ENCODE measurements at regions not wholly inside any gene's neighbourhood (a gene's known extent, or its start where the extent isn't known, plus 50 kb on each side); places are given as distances from the start of the nearest gene placed in this dataset.

GRCh38 chr22:48696371-48696770 lies 1131.3 kb downstream of the BRD1 start:
- Histone ChIP-seq H2BK15ac (ENCODE audit: low read depth, low read length) (no peak overlapping the region), H3K23ac (ENCODE audit: low read depth, low read length) (no peak overlapping the region), H3K79me1 (ENCODE audit: low read depth in 1 of 2, low read length in 2 of 2) (no peaks in the 10 kb centered on the region), H2AK9ac (replicated peaks; ENCODE audit: low read depth, low read length, poor library complexity) (no peak overlapping the region), H3K9me1 (ENCODE audit: insufficient read depth, low read length) (no peaks in the 10 kb centered on the region), H4K8ac (ENCODE audit: low read depth in 2 of 2, low read length in 2 of 2) (no peak overlapping the region), H3K14ac (replicated peaks; ENCODE audit: low read depth, low read length) (no peak overlapping the region), H3K9me3 (ENCODE audit: control insufficient read depth, insufficient read depth, low read length) (peaks cover 72% of the 10 kb centered on the region), H2BK20ac (ENCODE audit: low read depth, low read length) (no peak overlapping the region), H3K27ac (ENCODE audit: insufficient read depth, low read length) (no peak overlapping the region), H3K4ac (ENCODE audit: low read depth, low read length) (no peak overlapping the region), H4K91ac (ENCODE audit: insufficient read depth, low read depth, low read length) (no peak overlapping the region), H2BK120ac (ENCODE audit: low read depth, low read length) (no peak overlapping the region), H2BK5ac (ENCODE audit: low read depth, low read length, poor library complexity, severe bottlenecking) (no peak overlapping the region), H4K5ac (ENCODE audit: low read depth, low read length) (no peak overlapping the region), H3K18ac (ENCODE audit: low read depth, low read length) (no peak overlapping the region), H2AFZ (replicated peaks; ENCODE audit: low read length, poor library complexity) (no peak overlapping the region), H3K27me3 (ENCODE audit: control insufficient read depth, insufficient read depth, low read length) (no peaks in the 10 kb centered on the region), H2AK5ac (ENCODE audit: low read depth, low read length) (no peak overlapping the region), H3K4me3 (ENCODE audit: insufficient read depth, low read depth, low read length) (no peak overlapping the region), H3K36me3 (ENCODE audit: control insufficient read depth, insufficient read depth, low read length) (no peaks in the 10 kb centered on the region), H3K9ac (ENCODE audit: low read depth, low read length) (no peak overlapping the region), H3K56ac (ENCODE audit: extremely low read depth, insufficient read depth, low read length) (no peak overlapping the region), H3K4me2 (ENCODE audit: low read depth, low read length) (no peak overlapping the region), H3K4me1 (ENCODE audit: control insufficient read depth, insufficient read depth, low read length) (no peaks in the 10 kb centered on the region), H4K20me1 (ENCODE audit: insufficient read depth, low read length) (no peaks in the 10 kb centered on the region)
- in situ Hi-C loops (cut with MboI; ENCODE audit: low sequenced_read_pairs) (no loop called here), intact Hi-C loops (cut with micrococcal nuclease) (no loop called here), dilution Hi-C loops (cut with HindIII; ENCODE audit: low sequenced_read_pairs, unreplicated experiment) (no loop called here)
- DNase-seq: no peak
- TF ChIP-seq, protein P1, sequence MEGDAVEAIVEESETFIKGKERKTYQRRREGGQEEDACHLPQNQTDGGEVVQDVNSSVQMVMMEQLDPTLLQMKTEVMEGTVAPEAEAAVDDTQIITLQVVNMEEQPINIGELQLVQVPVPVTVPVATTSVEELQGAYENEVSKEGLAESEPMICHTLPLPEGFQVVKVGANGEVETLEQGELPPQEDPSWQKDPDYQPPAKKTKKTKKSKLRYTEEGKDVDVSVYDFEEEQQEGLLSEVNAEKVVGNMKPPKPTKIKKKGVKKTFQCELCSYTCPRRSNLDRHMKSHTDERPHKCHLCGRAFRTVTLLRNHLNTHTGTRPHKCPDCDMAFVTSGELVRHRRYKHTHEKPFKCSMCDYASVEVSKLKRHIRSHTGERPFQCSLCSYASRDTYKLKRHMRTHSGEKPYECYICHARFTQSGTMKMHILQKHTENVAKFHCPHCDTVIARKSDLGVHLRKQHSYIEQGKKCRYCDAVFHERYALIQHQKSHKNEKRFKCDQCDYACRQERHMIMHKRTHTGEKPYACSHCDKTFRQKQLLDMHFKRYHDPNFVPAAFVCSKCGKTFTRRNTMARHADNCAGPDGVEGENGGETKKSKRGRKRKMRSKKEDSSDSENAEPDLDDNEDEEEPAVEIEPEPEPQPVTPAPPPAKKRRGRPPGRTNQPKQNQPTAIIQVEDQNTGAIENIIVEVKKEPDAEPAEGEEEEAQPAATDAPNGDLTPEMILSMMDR (conservative IDR thresholded peaks at IDR 0.05; ENCODE audit: low read depth, low read length): no peak
- TF ChIP-seq RAD21 (IDR thresholded peaks at IDR 0.05; ENCODE audit: low read length) (no peak), FOS (IDR thresholded peaks at IDR 0.05; ENCODE audit: low read depth, low read length) (no peak), CHD1 (IDR thresholded peaks at IDR 0.05; ENCODE audit: low read depth, low read length) (no peak), SMC3 (IDR thresholded peaks at IDR 0.05; ENCODE audit: low read depth, low read length) (no peak), NFE2L2 (IDR thresholded peaks at IDR 0.05; ENCODE audit: low read depth, low read length) (no peak), MAZ (IDR thresholded peaks at IDR 0.05; ENCODE audit: borderline replicate concordance, low read depth, low read length) (no peak), BHLHE40 (IDR thresholded peaks at IDR 0.05; ENCODE audit: low read depth, low read length) (no peak), POLR2A (IDR thresholded peaks at IDR 0.05; ENCODE audit: low read depth, low read length) (no peak), RFX5 (IDR thresholded peaks at IDR 0.05; ENCODE audit: low read depth, low read length) (no peak), RCOR1 (IDR thresholded peaks at IDR 0.05; ENCODE audit: insufficient replicate concordance, low read length) (no peak), USF2 (IDR thresholded peaks at IDR 0.05; ENCODE audit: low read depth, low read length) (no peak), CEBPB (IDR thresholded peaks at IDR 0.05; ENCODE audit: low read depth, low read length) (no peak), MXI1 (IDR thresholded peaks at IDR 0.05; ENCODE audit: borderline replicate concordance, low read depth, low read length) (no peak), MAFK (IDR thresholded peaks at IDR 0.05; ENCODE audit: low read depth, low read length) (no peak)
- TF ChIP-seq, protein P2, sequence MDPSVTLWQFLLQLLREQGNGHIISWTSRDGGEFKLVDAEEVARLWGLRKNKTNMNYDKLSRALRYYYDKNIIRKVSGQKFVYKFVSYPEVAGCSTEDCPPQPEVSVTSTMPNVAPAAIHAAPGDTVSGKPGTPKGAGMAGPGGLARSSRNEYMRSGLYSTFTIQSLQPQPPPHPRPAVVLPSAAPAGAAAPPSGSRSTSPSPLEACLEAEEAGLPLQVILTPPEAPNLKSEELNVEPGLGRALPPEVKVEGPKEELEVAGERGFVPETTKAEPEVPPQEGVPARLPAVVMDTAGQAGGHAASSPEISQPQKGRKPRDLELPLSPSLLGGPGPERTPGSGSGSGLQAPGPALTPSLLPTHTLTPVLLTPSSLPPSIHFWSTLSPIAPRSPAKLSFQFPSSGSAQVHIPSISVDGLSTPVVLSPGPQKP (IDR thresholded peaks at IDR 0.05; ENCODE audit: borderline replicate concordance, low read depth, low read length): no peak
- POLR2A ChIA-PET (ENCODE audit: unreplicated experiment): no interaction called here
- BruUV-seq (replicated peaks): no TSS peak
- no CpG with 5 or more reads among the region's 4 CpGs for WGBS, 2 experiments (ENCODE audit: extremely low coverage in 2 of 2, insufficient read length in 1 of 2)
- CTCF ChIA-PET: no interaction called here
- no peak for ATAC-seq (ENCODE audit: low read depth)

Measured in IMR-90 (cell line).